ENCODE measurements at regions not wholly inside any gene's neighbourhood (a gene's known extent, or its start where the extent isn't known, plus 50 kb on each side); places are given as distances from the start of the nearest gene placed in this dataset.

DNA sequence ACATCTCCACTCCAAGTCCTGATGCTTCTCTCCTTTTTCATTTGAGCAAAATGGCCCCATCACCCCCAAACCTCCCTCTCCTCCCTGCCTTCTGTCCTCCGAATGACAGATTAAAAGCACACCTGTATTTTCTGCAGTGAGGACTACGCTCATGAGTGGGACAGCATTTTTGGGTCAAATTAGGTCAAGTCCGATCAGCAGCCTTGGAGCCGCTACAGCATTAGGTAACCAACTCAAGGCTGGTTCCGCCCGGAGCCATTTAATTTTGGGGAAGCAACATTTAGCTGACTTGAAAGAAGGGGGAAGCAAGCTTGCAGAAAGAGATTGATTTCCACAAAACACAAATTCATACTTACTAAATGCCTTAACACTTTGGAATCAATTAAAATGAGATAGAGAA is 324.1 kb upstream of the CDH5 start:
- Histone ChIP-seq H2BK12ac (ENCODE audit: low read depth, low read length) (no peak overlapping the region), H4K8ac (ENCODE audit: extremely low read depth, insufficient read depth, low read length) (no peak overlapping the region), H3K79me2 (ENCODE audit: control insufficient read depth in 1 of 2, insufficient read depth in 2 of 2, low read length in 2 of 2) (no peaks in the 10 kb centered on the region), H3K4ac (replicated peaks; ENCODE audit: insufficient read length, low read depth, low read length) (no peak overlapping the region), H3K4me2 (ENCODE audit: insufficient read depth in 1 of 2, low read depth in 2 of 2, low read length in 2 of 2) (no peak overlapping the region), H2BK15ac (ENCODE audit: low read length) (no peak overlapping the region), H3K56ac (replicated peaks; ENCODE audit: insufficient read length, low read depth, low read length) (no peak overlapping the region), H3K23me2 (ENCODE audit: low read depth, low read length) (no peaks in the 10 kb centered on the region), H2BK120ac (replicated peaks; ENCODE audit: low read depth, low read length) (no peak overlapping the region), H3K18ac (ENCODE audit: extremely low read depth, low read length) (no peak overlapping the region), H3K79me1 (ENCODE audit: low read depth, low read length) (no peaks in the 10 kb centered on the region), H3K4me1 (replicated peaks in 1 of 4; ENCODE audit: control insufficient read depth in 3 of 4, insufficient read depth in 4 of 4, low read length in 3 of 4) (0 out of 7 replicates have a peak, but pooled peaks cover 0 to 3% (median 0%) of the 10 kb centered on the region in 4 experiments), H3K23ac (ENCODE audit: insufficient read length) (no peak overlapping the region), H3K27ac (ENCODE audit: low read depth, low read length) (no peak overlapping the region), H3K9me3 (ENCODE audit: insufficient read depth in 2 of 2, low read depth in 1 of 2, low read length in 1 of 2) (no peaks in the 10 kb centered on the region), H2BK20ac (ENCODE audit: low read length) (no peak overlapping the region), H3K36me3 (ENCODE audit: control insufficient read depth in 2 of 4, insufficient read depth in 4 of 4, low read length in 3 of 4) (no peaks in the 10 kb centered on the region), H2AK5ac (ENCODE audit: low read depth, low read length) (no peak overlapping the region), H3K14ac (ENCODE audit: insufficient read length) (no peak overlapping the region), H4K91ac (replicated peaks; ENCODE audit: insufficient read length, low read length) (no peak overlapping the region), H3K9ac (replicated peaks in 1 of 4; ENCODE audit: extremely low read depth in 1 of 4, low read depth in 3 of 4, low read length in 3 of 4) (no peak overlapping the region), H2BK5ac (ENCODE audit: low read depth, low read length) (no peak overlapping the region), H2AFZ (ENCODE audit: low read length) (no peak overlapping the region), H3K27me3 (replicated peaks in 1 of 4; ENCODE audit: control insufficient read depth in 3 of 4, extremely low read depth in 1 of 4, insufficient read depth in 3 of 4, low read length in 3 of 4) (no peaks in the 10 kb centered on the region; a peak in 1 of 7 replicates), H4K5ac (ENCODE audit: insufficient read length, low read depth, low read length) (no peak overlapping the region), H4K20me1 (replicated peaks in 1 of 2; ENCODE audit: control insufficient read depth in 1 of 2, insufficient read depth in 2 of 2, low read length in 2 of 2) (no peaks in the 10 kb centered on the region), H3K4me3 (ENCODE audit: extremely low read depth in 1 of 4, insufficient read depth in 2 of 4, low read depth in 3 of 4, low read length in 4 of 4) (no peak overlapping the region)
- ChIA-PET POLR2A (ENCODE audit: partially characterized antibody) (no interaction called here), CTCF (ENCODE audit: partially characterized antibody) (no interaction called here)
- DNase-seq (ENCODE audit: low read depth in 1 of 2, low spot score in 2 of 2) = no peak
- TF ChIP-seq, protein P1, sequence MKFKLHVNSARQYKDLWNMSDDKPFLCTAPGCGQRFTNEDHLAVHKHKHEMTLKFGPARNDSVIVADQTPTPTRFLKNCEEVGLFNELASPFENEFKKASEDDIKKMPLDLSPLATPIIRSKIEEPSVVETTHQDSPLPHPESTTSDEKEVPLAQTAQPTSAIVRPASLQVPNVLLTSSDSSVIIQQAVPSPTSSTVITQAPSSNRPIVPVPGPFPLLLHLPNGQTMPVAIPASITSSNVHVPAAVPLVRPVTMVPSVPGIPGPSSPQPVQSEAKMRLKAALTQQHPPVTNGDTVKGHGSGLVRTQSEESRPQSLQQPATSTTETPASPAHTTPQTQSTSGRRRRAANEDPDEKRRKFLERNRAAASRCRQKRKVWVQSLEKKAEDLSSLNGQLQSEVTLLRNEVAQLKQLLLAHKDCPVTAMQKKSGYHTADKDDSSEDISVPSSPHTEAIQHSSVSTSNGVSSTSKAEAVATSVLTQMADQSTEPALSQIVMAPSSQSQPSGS (IDR thresholded peaks at IDR 0.05; ENCODE audit: low read length) = no peak
- TF ChIP-seq SRF (IDR thresholded peaks at IDR 0.05; ENCODE audit: low read depth, low read length) = no peak
- no peak for TF ChIP-seq RXRA (IDR thresholded peaks at IDR 0.05; ENCODE audit: insufficient read depth, low read depth, low read length)
- TF ChIP-seq GTF2F1 (IDR thresholded peaks at IDR 0.05; ENCODE audit: borderline replicate concordance, low read depth, low read length) = no peak
- no peak for TF ChIP-seq CBX5 (IDR thresholded peaks at IDR 0.05; ENCODE audit: low read depth, low read length)
- no peak for TF ChIP-seq HDAC6 (IDR thresholded peaks at IDR 0.05; ENCODE audit: low read depth, low read length)
- WGBS, 2 experiments (ENCODE audit: extremely low coverage in 1 of 2, insufficient coverage in 1 of 2, insufficient read length in 1 of 2, insufficient replicate concordance in 2 of 2, low coverage in 1 of 2, low lambda C conversion rate in 2 of 2, missing lambda C conversion rate in 1 of 2) = 90% methylated on average over 6 of the region's 6 CpGs; no CpG with 5 or more reads in 1 of the 2 experiments
- no peak for FAIRE-seq

All from H1 (cell line).